HCT116 (cell line): ENCODE measurements at regions not wholly inside any gene's neighbourhood (a gene's known extent, or its start where the extent isn't known, plus 50 kb on each side); places are given as distances from the start of the nearest gene placed in this dataset.

Experiments used
- ATAC-seq: fragments of 200-7000 bp; cut with Tn5 transposase; 2 replicates; pipeline ENCODE4 v1.9.1; 2020; ENCODE audit warnings: mild to moderate bottlenecking, moderate library complexity
- BruUV-seq: library from RNA; stranded (reverse); fragments of 400-500 nt; replicated peaks from 2 replicates; lab custom pipeline; 2021; lab: Mats Ljungman, UMichigan
- CTCF ChIA-PET: fragments of 300-600 bp; sonication (Branson Sonifier 250); formaldehyde crosslinking; loops from one replicate; lab custom pipeline; 2021; ENCODE audit warnings: antibody characterized with exemption; lab: Charles Lee
- POLR2A ChIA-PET: fragments of 300-600, 350-600 bp; sonication (Branson Sonifier 250); formaldehyde crosslinking; loops from one replicate; lab custom pipeline; 2021; ENCODE audit warnings: antibody characterized with exemption; lab: Charles Lee
- RAD21 ChIA-PET, 2 experiments: fragments of 300-600 bp; sonication (Branson Sonifier 250); formaldehyde crosslinking; loops; one replicate each; lab custom pipeline; 2023; ENCODE audit warnings: low total read pairs in 2 of 2; ENCODE audit not compliant: uncharacterized antibody in 2 of 2, unreplicated experiment in 2 of 2, low non-redundant PET in 1 of 2; lab: Charles Lee
- DNase-seq: peaks from one replicate; pipeline ENCODE4 v3.0.0-alpha.2; 2010; ENCODE audit warnings: low read depth, low spot score
- H2AFZ ChIP-seq: fragments of 200-600 bp; shearing (Covaris generic), sonication (generic); 2 replicates; pipeline ENCODE4 v1.6.1; 2017; ENCODE audit warnings: low read depth, mixed run types, mixed read lengths, antibody characterized with exemption, low read length; ENCODE audit not compliant: poor library complexity, severe bottlenecking
- H3K27ac ChIP-seq: 2 replicates; pipeline ENCODE4 v1.5.1; 2012; ENCODE audit warnings: low read depth, low read length
- H3K27me3 ChIP-seq: fragments of 200-600 bp; sonication (generic); 2 replicates; pipeline ENCODE4 v1.6.1; 2016; ENCODE audit warnings: mixed run types, low read length, mixed read lengths; ENCODE audit not compliant: insufficient read depth
- H3K36me3 ChIP-seq, 2 experiments: fragments of 200-500 bp in 1 of 2; fragments of 200-600 bp in 1 of 2; sonication (Bioruptor generic) in 1 of 2; sonication (generic) in 1 of 2; 2 replicates each; pipeline versions ENCODE4 v1.5.1 to v1.6.1; 2014 to 2016; ENCODE audit warnings: low read length in 2 of 2, inconsistent platforms in 1 of 2, mixed read lengths in 1 of 2, mixed run types in 1 of 2; ENCODE audit not compliant: insufficient read depth in 2 of 2, control insufficient read depth in 1 of 2
- H3K4me1 ChIP-seq, 2 experiments: fragments of 200-600 bp in 1 of 2; sonication (generic) in 1 of 2; 2 replicates each; pipeline versions ENCODE4 v1.5.1 to v1.6.1; 2012 to 2017; ENCODE audit warnings: low read length in 2 of 2, inconsistent platforms in 1 of 2, mild to moderate bottlenecking in 1 of 2, mixed read lengths in 1 of 2, mixed run types in 1 of 2, moderate library complexity in 1 of 2; ENCODE audit not compliant: insufficient read depth in 2 of 2, control insufficient read depth in 1 of 2
- H3K4me2 ChIP-seq: fragments of 200-600 bp; sonication (generic); 2 replicates; pipeline ENCODE4 v1.6.1; 2017; ENCODE audit warnings: mixed run types, low read length, mixed read lengths
- H3K4me3 ChIP-seq, 2 experiments: fragments of 200-600 bp in 1 of 2; sonication (generic) in 1 of 2; replicated peaks in 1 of 2; 2 replicates each; pipeline ENCODE4 v1.5.1; 2011 to 2016; ENCODE audit warnings: low read length in 2 of 2, control low read depth in 1 of 2, low read depth in 1 of 2, mild to moderate bottlenecking in 1 of 2, mixed read lengths in 1 of 2, mixed run types in 1 of 2
- H3K79me2 ChIP-seq: fragments of 200-600 bp; sonication (generic); 2 replicates; pipeline ENCODE4 v1.6.1; 2017; ENCODE audit warnings: mild to moderate bottlenecking, mixed run types, low read length, moderate library complexity, mixed read lengths; ENCODE audit not compliant: insufficient read depth
- H3K9ac ChIP-seq: fragments of 200-600 bp; sonication (generic); 2 replicates; pipeline ENCODE4 v1.6.1; 2016; ENCODE audit warnings: low read length, mixed read lengths
- H3K9me2 ChIP-seq: fragments of 200-600 bp; sonication (generic), shearing (Covaris generic); 2 replicates; pipeline ENCODE4 v1.6.1; 2017; ENCODE audit warnings: mixed run types, mild to moderate bottlenecking, moderate library complexity; ENCODE audit not compliant: insufficient read depth
- H3K9me3 ChIP-seq, 2 experiments: fragments of 200-500 bp in 1 of 2; fragments of 200-600 bp in 1 of 2; sonication (Bioruptor generic) in 1 of 2; sonication (generic) in 1 of 2; 2 replicates each; pipeline ENCODE4 v1.6.1; 2014 to 2017; ENCODE audit warnings: low read length in 2 of 2, mixed read lengths in 2 of 2, inconsistent platforms in 1 of 2, low read depth in 1 of 2, mild to moderate bottlenecking in 1 of 2, mixed run types in 1 of 2, moderate library complexity in 1 of 2; ENCODE audit not compliant: control insufficient read depth in 1 of 2, insufficient read depth in 1 of 2
- H4K20me1 ChIP-seq: fragments of 200-600 bp; sonication (generic), shearing (Covaris generic); 2 replicates; pipeline ENCODE4 v1.6.1; 2017; ENCODE audit warnings: mixed run types, mild to moderate bottlenecking, moderate library complexity; ENCODE audit not compliant: insufficient read depth
- CBX3 ChIP-seq: IDR thresholded peaks from 2 replicates; pipeline ENCODE4 v1.6.1; 2012; ENCODE audit warnings: low read depth
- CEBPB ChIP-seq: IDR thresholded peaks from 2 replicates; pipeline ENCODE4 v1.6.1; 2012; ENCODE audit warnings: low read depth
- EGR1 ChIP-seq: IDR thresholded peaks from 2 replicates; pipeline ENCODE4 v1.6.1; 2012; ENCODE audit warnings: low read depth
- ELF1 ChIP-seq: IDR thresholded peaks from 2 replicates; pipeline ENCODE4 v1.6.1; 2012; ENCODE audit warnings: low read depth, borderline replicate concordance
- EZH2 ChIP-seq: fragments of 200-600 bp; sonication (generic); IDR thresholded peaks from 2 replicates; pipeline ENCODE4 v1.6.1; 2017; ENCODE audit warnings: antibody characterized with exemption, mixed run types
- EZH2phosphoT487 ChIP-seq: fragments of 200-600 bp; IDR thresholded peaks from 2 replicates; pipeline ENCODE4 v1.6.1; 2018; ENCODE audit warnings: antibody characterized with exemption, borderline replicate concordance
- FOSL1 ChIP-seq: IDR thresholded peaks from 2 replicates; pipeline ENCODE4 v1.6.1; 2012; ENCODE audit warnings: low read depth
- JUND ChIP-seq: IDR thresholded peaks from 2 replicates; pipeline ENCODE4 v1.6.1; 2012
- POLR2A ChIP-seq: IDR thresholded peaks from 2 replicates; pipeline ENCODE4 v1.7.0; 2011; ENCODE audit warnings: borderline replicate concordance; ENCODE audit not compliant: insufficient read depth, insufficient read length; ENCODE audit errors: extremely low read depth
- POLR2AphosphoS5 ChIP-seq: IDR thresholded peaks from 2 replicates; pipeline ENCODE4 v1.6.1; 2011; ENCODE audit warnings: mild to moderate bottlenecking, low read depth, low read length, moderate library complexity
- SIN3A ChIP-seq: IDR thresholded peaks from 2 replicates; pipeline ENCODE4 v1.6.1; 2012; ENCODE audit warnings: low read depth
- SP1 ChIP-seq: IDR thresholded peaks from 2 replicates; pipeline ENCODE4 v1.6.1; 2012; ENCODE audit warnings: low read depth
- SRF ChIP-seq: IDR thresholded peaks from 2 replicates; pipeline ENCODE4 v1.6.1; 2012; ENCODE audit warnings: low read depth
- ZFX ChIP-seq: fragments of 450-650 bp; IDR thresholded peaks from 2 replicates; pipeline ENCODE4 v1.6.1; 2017
- ZNF274 ChIP-seq: fragments of 200-500 bp; sonication (Bioruptor generic); IDR thresholded peaks from 2 replicates; pipeline ENCODE4 v1.6.1; 2014; ENCODE audit warnings: mild to moderate bottlenecking, low read depth, low read length, inconsistent platforms
- intact Hi-C: fragments of 100-400 bp; cut with micrococcal nuclease; formaldehyde crosslinking; loops from 2 replicates; pipeline ENCODE4 v1.10.0; 2022
- TF ChIP-seq, protein P1 (sequence below), 3 experiments: fragments of 200-600 bp in 1 of 3; sonication (generic) in 1 of 3; IDR thresholded peaks in 2 of 3; conservative IDR thresholded peaks in 1 of 3; 2 replicates each; pipeline ENCODE4 v1.5.1; 2012 to 2017; ENCODE audit warnings: low read depth in 2 of 3, low read length in 2 of 3, antibody characterized with exemption in 1 of 3, borderline replicate concordance in 1 of 3, control low read depth in 1 of 3, mild to moderate bottlenecking in 1 of 3, mixed read lengths in 1 of 3, mixed run types in 1 of 3, moderate library complexity in 1 of 3; ENCODE audit not compliant: insufficient read depth in 1 of 3
- TF ChIP-seq, protein P2 (sequence below): IDR thresholded peaks from 2 replicates; pipeline ENCODE4 v1.6.1; 2012
- TF ChIP-seq, protein P3 (sequence below): IDR thresholded peaks from 2 replicates; pipeline ENCODE4 v1.6.1; 2011; ENCODE audit warnings: mild to moderate bottlenecking, low read length, moderate library complexity; ENCODE audit not compliant: insufficient replicate concordance; ENCODE audit errors: extremely low read depth
- TF ChIP-seq, protein P4 (sequence below): IDR thresholded peaks from 2 replicates; pipeline ENCODE4 v1.6.1; 2012

DNA sequence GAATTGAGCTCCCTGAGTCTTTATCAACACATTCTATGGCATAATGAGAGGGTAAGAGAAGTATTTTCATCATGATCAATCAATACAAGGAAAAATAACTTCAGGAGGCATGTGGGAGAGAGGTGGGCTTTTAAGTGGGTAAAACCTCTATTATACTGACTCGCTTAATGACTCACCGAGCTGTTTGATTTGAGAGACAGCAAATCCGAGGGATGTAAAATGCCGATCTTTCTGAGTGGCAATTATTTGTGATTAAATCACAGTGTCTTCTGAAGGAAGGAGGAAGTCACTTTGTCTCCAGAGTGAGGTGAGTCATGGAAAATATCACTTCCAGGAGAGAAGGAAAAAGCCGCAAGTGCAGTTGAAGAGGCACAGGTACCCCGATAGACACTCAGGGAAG, 320.4 kb downstream of the DRD1 start (continued):
- TF ChIP-seq, protein P1, sequence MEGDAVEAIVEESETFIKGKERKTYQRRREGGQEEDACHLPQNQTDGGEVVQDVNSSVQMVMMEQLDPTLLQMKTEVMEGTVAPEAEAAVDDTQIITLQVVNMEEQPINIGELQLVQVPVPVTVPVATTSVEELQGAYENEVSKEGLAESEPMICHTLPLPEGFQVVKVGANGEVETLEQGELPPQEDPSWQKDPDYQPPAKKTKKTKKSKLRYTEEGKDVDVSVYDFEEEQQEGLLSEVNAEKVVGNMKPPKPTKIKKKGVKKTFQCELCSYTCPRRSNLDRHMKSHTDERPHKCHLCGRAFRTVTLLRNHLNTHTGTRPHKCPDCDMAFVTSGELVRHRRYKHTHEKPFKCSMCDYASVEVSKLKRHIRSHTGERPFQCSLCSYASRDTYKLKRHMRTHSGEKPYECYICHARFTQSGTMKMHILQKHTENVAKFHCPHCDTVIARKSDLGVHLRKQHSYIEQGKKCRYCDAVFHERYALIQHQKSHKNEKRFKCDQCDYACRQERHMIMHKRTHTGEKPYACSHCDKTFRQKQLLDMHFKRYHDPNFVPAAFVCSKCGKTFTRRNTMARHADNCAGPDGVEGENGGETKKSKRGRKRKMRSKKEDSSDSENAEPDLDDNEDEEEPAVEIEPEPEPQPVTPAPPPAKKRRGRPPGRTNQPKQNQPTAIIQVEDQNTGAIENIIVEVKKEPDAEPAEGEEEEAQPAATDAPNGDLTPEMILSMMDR (IDR thresholded peaks at IDR 0.05 in 2 of 3, conservative IDR thresholded peaks at IDR 0.05 in 1 of 3; ENCODE audit: borderline replicate concordance in 1 of 3, insufficient read depth in 1 of 3, low read depth in 2 of 3, low read length in 2 of 3) = no peak
- TF ChIP-seq JUND = peak; percentile 99
- no peak for TF ChIP-seq ZNF274
- peak; percentile 68 for TF ChIP-seq CEBPB
- peak; percentile 69; the same call in 1 of the 2 replicates for TF ChIP-seq SIN3A

DNA sequence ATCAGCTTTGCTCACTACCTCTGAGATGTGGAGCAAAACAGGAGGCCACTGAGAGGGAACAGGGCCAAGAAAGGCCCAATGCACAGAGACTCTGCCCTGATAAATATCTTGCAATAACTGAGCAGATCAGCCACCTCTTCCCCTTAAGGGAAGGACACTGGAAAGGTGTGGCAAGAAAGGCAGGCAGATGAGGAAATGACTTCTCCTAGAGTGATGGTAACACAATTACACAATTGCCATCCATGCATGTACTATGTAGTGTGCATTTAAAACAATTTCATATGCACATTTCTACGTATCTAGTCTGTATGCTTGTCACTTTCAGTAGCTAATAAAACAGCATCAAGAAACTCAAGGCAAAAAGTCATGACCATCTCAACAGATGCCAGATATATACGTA, 322.5 kb downstream of the DRD1 start:
- no peaks in the 10 kb centered on the region for H4K20me1 ChIP-seq
- H3K79me2 ChIP-seq = no peaks in the 10 kb centered on the region
- no peaks in the 10 kb centered on the region for H3K9me2 ChIP-seq
- RAD21 ChIA-PET = no interaction called here
- DNase-seq (no peak), ATAC-seq (no peak)
- no peak overlapping the region for H3K9ac ChIP-seq
- no peaks in the 10 kb centered on the region for H3K36me3 ChIP-seq
- intact Hi-C loops = no loop called here
- CTCF ChIA-PET = no interaction called here
- no peaks in the 10 kb centered on the region for H3K27me3 ChIP-seq
- H2AFZ ChIP-seq = no peak overlapping the region
- POLR2A ChIA-PET = no interaction called here
- no peaks in the 10 kb centered on the region for H3K9me3 ChIP-seq
- peaks cover 47 to 52% of the 10 kb centered on the region in 2 experiments for H3K4me1 ChIP-seq
- BruUV-seq = no TSS peak
- 0 out of 2 replicates have a peak overlapping the region, but pooled peaks have one; percentile 21 for H3K27ac ChIP-seq
- H3K4me3 ChIP-seq = no peak overlapping the region
- H3K4me2 ChIP-seq = no peak overlapping the region
- TF ChIP-seq EZH2 = no peak
- TF ChIP-seq ELF1 = no peak
- TF ChIP-seq, protein P2, sequence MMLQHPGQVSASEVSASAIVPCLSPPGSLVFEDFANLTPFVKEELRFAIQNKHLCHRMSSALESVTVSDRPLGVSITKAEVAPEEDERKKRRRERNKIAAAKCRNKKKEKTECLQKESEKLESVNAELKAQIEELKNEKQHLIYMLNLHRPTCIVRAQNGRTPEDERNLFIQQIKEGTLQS = no peak
- no peak for TF ChIP-seq EZH2phosphoT487
- TF ChIP-seq JUND = no peak
- no peak for TF ChIP-seq POLR2AphosphoS5
- TF ChIP-seq SP1 = no peak
- no peak for TF ChIP-seq EGR1
- TF ChIP-seq FOSL1 = no peak
- no peak for TF ChIP-seq POLR2A
- TF ChIP-seq ZFX = no peak
- TF ChIP-seq ZNF274 = no peak
- no peak for TF ChIP-seq SRF
- no peak for TF ChIP-seq CBX3
- TF ChIP-seq, protein P3, sequence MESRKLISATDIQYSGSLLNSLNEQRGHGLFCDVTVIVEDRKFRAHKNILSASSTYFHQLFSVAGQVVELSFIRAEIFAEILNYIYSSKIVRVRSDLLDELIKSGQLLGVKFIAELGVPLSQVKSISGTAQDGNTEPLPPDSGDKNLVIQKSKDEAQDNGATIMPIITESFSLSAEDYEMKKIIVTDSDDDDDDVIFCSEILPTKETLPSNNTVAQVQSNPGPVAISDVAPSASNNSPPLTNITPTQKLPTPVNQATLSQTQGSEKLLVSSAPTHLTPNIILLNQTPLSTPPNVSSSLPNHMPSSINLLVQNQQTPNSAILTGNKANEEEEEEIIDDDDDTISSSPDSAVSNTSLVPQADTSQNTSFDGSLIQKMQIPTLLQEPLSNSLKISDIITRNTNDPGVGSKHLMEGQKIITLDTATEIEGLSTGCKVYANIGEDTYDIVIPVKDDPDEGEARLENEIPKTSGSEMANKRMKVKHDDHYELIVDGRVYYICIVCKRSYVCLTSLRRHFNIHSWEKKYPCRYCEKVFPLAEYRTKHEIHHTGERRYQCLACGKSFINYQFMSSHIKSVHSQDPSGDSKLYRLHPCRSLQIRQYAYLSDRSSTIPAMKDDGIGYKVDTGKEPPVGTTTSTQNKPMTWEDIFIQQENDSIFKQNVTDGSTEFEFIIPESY = no peak
- TF ChIP-seq, protein P4, sequence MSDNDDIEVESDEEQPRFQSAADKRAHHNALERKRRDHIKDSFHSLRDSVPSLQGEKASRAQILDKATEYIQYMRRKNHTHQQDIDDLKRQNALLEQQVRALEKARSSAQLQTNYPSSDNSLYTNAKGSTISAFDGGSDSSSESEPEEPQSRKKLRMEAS = no peak
- TF ChIP-seq, protein P1 (IDR thresholded peaks at IDR 0.05 in 2 of 3, conservative IDR thresholded peaks at IDR 0.05 in 1 of 3; ENCODE audit: borderline replicate concordance in 1 of 3, insufficient read depth in 1 of 3, low read depth in 2 of 3, low read length in 2 of 3) = no peak
